Ureter (tissue), 1 donor: ENCODE measurements at regions not wholly inside any gene's neighbourhood (a gene's known extent, or its start where the extent isn't known, plus 50 kb on each side); places are given as distances from the start of the nearest gene placed in this dataset.
A peak's percentile ranks its signal among the peaks of the same experiment; 100 is the strongest.
"Not testable (repeated sequence)": the region's sequence is repeated elsewhere in the genome, so short reads cannot be mapped to it uniquely, and the experiment has no call there.

Experiments used
- DNase-seq: peaks from one replicate; pipeline ENCODE4 v3.0.0-alpha.2; 2020; ENCODE audit warnings: low spot score
- donor health status: DM: yes; HTN: yes; CAD: no.

DNA sequence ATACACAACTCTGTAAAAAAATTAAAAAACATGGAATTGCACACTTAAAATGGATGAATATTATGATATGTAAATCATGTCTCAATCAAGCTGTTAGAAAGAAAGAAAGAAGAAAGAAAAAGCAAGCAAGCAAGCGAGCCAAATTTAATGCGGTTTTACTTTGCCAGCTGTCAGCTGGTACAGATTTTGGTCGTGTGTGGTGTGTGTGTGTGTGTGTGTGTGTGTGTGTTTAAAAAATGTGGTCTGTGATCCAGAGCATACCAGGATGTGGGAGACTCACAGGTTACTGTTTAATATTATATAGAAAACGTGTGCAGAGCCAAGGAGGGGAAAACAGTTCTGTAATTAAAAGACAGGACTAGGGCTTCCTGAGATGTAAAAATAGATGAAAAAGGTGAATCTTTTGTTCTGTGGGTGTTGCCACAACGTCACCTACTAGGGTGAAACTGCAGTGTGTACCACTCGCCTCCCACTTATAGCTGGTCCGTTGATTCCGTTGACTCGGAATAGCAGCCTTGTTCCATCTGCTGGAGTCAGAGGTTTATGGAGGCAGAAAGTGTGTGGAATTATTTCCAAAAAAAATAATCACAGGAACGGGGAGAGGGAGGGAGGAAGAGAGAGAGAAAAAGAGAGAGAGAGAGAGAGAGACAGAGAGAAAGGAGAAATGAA, 197.7 kb downstream of the BCAS1 start:
- DNase-seq = no peak

DNA sequence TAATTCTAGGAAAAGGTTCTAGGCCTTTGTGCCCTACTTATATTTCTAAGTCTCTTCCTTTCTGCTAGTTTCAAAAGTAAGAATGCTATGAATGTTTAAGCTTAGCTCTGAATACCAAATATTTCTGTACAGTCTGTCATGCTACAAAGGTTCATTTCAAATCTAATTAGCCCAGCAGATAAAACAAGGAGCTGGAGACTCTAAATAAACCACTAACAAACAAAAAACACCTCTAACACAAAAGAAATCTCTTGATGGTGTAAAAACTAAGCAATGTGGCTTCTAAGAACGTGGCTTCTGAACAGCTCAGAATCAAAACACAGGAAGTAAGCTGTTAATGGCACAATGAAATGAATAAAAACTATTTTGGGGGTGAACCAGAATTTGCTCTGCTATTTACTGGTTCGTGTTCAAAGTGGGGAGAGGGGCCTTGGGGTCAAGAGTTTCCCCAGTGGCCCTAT, 198.3 kb downstream of the BCAS1 start:
- DNase-seq = no peak

- DNase-seq = no peak
Measured at GRCh38 chr20:53871541-53871940, 198.9 kb downstream of the BCAS1 start.

DNA sequence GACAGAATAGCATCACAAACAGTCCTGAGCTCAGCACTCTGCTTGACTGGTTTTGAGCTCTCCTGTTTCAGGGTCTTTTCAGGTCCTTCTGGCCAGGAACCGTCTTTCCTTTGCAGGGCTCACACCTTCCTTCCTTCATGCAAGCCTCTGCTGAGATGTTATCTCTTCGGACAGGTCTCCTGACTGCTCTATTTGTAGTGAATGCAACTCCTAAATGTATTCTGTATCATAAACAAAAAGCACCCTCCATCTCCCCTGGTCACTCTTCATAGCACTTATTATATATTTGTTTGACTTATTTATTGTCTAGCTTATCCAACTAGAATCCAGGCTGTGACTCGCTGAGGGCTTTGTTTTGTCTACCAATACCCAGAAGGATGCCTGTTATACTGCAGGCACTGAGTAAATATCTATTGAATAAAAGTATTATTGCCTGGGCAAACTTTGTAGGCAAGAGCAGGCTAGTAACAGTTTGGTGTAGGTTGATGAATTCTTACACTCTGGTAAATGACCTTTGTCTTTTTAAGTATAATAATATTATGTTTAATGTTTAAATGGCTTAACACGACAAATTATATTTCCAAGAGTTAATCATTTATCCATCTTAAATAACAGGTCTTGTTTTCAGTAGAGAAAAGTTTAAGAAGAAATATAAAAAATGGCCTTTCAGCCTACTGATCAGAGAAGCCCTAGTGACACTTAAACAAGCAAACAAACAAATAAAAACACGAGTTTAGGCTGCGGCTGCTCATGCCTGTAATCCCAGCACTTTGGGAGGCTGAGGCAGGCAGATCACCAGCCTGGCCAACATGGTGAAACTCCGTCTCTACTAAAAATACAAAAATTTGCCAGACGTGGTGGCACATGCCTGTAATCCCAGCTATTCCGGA, 199.7 kb downstream of the BCAS1 start:
- no peak for DNase-seq

- DNase-seq = peak; percentile 70
Measured at GRCh38 chr20:53869466-53870258, 200.7 kb downstream of the BCAS1 start.

- no peak for DNase-seq
Measured at GRCh38 chr20:53867741-53868351, 202.5 kb downstream of the BCAS1 start.

- no peak for DNase-seq
Measured at GRCh38 chr20:53866794-53867740, 203.3 kb downstream of the BCAS1 start.

DNA sequence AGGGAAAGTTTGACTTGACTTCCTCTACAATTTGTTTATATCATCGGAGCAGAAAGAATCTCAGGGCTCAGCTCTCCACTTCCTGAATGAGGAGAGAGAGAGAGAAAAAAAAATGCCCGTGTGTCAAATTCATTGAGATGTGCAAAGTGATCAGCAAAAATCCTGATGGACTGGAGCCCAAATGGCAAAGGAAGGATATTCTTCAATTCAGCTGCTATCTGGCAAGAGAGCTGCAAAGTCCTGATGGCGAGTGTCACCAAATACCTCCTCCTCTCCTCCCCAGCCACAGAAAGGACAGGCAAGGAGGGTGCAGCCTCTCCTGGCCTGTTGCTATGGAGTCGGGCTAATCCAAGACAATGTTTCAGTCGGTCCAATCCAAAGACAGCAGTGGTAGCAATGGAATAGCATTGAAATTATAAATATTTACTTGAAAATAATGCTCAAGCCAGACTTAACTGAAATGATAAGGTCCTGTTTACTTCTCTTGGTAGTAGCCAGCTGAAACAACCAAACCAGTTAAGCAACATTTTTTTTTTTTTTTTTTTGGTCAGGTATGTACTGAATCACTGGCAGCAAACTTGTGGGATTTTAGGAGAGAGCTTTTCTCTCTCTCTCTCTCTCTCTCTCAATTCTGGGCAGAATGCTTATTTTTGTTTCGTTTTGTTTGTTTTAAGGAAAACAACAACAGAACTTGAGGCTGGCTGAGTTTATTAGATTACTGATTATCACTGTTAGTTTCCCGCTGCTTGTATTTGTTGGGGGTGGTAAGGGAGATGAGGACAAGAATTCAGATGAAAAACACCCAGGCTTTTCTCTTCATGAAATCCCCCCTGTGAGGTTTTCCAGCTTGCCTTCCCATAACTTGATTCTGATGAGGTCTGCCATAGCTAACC, 204.2 kb downstream of the BCAS1 start:
- DNase-seq = peak; percentile 50

DNA sequence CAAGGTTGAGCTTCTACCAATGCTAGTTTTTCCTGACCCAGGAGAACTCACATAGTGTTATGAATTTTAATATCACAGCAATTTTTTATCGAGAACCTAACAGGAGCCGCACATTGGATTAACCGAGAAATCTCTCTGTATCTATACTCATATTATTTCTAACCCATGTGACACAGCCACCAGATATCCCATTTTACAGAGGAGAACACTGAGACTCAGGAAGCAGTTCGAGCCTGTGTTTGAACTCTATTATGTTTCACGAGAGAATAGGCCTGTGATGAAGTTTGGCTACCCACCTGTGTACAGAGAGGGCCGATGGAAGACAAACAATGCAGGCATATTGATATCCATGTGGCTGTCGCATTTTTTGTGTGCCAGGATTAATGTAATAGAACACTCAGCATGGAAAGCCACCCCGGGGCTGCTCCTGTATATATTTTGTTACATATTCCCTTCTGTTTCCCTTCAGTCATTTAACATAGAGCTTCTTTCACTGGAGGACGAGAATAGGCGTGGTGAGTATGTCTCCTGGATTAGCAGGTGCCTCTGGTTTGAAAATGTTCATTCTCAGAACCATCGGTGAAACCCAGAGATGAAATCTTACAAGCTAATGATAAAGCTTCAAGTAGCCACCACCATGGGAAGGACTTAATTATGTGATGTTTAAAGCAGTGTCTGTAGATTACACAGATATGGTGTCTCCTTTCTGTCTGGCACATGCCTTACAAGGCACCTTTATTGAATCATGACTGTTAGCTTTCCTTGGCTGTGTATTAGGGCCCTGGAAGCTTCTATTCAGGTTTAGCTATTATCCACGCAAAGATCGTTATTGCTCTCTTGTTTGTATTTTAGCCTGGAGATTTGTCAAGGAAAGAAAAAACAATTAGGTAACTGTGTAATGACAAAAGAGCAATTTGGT, 205.4 kb downstream of the BCAS1 start:
- DNase-seq = not testable (repeated sequence)

- not testable (repeated sequence) for DNase-seq
Measured at GRCh38 chr20:53863923-53864641, 206.3 kb downstream of the BCAS1 start.

DNA sequence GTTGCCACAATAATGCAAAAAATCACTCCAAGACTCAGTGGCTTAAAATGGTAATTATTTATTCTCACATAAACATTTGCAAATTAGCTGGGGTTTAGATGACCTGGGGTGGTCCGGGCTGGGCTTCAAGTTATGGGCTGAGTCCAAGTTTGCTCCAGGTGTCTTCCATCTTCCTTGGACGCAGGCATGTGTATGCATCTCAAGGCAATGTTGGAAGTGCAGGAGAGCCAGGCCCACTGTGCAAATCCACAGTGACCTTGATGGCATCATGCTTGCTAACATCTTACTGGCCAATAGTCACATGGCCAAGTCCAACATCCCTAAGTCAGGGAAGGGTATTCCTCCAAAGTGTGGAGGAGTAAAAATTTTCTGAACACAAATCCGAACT, 206.9 kb downstream of the BCAS1 start:
- DNase-seq = not testable (repeated sequence)

DNA sequence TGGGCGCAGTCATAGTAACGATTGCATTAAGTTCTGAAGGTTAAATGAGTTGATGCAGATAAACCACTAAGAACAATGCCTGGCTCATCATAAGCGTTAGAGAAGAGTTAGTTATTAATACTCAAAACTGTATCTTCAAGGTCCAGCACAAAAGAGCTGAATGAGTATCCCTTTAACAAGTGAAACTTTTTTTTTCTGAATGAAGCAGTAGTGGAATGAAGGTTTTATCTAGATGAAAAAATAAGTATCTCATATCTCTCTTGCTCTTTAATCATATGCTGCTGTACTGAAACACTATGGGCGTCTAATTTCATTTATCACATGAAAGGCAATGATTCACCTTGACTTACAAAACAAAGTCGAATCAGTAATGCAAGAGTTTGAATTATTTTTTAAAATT, 207.4 kb downstream of the BCAS1 start:
- DNase-seq = not testable (repeated sequence)

GRCh38 chr20:53862490-53862889, 207.9 kb downstream of the BCAS1 start:
- DNase-seq = not testable (repeated sequence)

DNA sequence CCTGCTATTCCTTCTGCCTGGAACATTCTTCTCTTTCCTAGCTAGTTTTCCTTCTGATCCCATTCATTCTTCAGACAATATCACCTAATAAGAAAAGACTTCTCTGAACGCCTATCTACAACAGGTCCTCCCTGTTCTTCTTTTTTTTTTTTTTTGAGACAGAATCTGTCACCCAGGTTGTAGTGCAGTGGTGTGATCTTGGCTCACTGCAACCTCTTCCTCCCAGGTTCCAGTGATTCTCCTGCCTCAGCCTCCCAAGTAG, 208.3 kb downstream of the BCAS1 start:
- not testable (repeated sequence) for DNase-seq

DNA sequence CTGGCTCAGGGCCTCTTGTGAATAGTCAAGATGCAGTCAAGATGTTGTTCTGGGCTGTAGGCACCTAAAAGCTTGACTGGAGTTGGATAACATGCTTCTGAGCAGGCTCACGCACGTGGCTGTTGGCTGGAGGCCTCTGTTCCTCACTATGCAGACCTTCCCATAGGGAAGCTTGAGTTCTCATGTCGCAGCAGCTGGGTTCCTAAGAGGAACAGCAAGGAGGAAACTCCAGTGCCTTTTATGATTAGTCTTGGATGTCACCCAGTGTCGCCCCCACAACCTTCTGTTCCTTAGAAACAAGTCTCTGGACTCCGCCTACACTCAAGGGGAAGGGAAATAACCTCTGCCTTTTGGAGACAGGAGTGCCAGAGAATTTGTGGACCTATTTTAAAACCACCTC, 210.7 kb downstream of the BCAS1 start:
- no peak for DNase-seq

- DNase-seq = not testable (repeated sequence)
Measured at GRCh38 chr20:53859009-53859408, 211.4 kb downstream of the BCAS1 start.

- not testable (repeated sequence) for DNase-seq
Measured at GRCh38 chr20:53858516-53858915, 211.9 kb downstream of the BCAS1 start.

DNA sequence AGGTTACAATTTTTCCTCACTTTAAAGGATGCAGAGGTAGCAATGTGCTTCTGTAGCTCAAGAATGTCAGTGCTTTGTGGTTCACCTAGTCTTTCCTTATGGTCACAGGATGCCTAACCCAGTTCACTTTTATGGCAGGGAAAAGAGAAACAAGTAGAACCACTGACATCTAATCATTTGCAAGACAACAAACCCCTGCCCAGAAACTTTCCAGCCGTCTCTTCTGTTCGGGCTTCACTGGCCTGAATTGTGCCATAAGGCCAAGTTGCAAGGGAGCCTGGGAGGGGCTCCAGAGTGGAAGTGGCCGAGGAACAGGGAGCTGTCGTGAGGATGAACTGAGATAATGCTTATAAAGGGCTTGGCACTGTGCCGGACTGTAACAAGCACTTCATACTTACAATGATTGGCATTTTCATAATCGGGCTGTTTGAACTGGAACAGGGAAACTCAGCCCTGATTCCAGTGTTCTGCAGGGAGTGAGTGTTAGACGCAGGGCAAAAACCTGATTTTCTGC, 212.6 kb downstream of the BCAS1 start:
- no peak for DNase-seq
